ENCODE measurements at regions not wholly inside any gene's neighbourhood (a gene's known extent, or its start where the extent isn't known, plus 50 kb on each side); places are given as distances from the start of the nearest gene placed in this dataset.

DNA sequence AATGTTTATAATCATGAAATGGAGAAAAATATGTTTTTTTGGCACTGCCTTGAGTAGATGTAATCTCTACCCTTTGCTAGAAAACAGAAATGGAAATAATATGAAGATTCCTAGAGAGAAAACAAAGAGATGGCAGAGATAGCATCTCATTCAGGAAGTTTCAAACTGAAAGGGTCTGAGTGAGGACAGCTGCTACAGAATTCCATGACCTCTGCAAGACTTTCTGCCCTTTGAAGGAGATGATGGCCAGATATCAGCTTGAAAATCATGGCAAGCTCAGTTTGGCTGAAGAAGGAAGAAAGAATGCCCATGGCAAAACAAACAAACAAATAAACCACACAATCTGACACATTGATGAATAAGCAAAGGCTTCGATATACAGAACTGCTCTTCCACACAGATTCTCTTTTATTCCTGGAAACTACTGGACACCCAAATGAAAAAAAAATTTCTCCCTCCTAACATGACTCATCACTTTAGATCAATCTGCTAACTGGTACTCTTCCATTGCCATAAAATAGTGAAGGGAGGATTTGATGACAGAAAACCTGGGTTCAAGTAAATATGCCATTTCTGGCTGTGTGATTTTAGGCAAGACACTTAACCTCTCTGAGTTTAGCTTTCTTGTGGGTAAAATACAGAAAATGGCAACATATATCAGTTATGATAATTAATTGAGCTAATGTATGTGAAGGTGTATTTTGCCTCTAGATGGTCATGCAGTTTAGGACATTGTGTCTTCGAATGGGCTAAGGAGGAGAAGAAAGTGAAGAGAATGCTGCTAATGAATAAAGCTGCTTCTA, 105.9 kb upstream of the SPACA1 start:
- in situ Hi-C loops (cut with HindIII; ENCODE audit: low sequenced_read_pairs): no loop called here
- no peak for DNase-seq (ENCODE audit: low spot score)

GRCh38 chr6:87939776-87940175, 107.9 kb upstream of the SPACA1 start:
- in situ Hi-C loops (cut with HindIII; ENCODE audit: low sequenced_read_pairs): no loop called here
- DNase-seq (ENCODE audit: low spot score): no peak

DNA sequence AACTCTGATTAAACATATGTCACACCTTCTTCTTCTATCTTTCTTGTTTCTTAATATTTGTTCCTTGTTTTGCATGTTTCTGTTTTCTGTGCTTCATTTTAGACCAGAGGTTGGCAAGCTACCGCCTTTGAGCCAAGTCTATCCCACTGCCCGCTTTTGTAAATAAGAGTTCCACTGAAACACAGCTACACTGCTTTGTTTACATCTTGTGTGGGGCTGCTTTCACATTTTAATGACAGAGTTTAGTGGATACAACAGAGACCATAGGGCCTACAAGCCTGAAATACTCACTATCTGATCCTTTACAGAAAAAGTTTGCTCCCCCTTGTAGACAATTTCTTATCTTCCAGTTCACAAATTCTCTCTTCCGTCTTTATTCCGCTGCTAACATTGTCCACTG, 109.4 kb upstream of the SPACA1 start:
- no peak for DNase-seq (ENCODE audit: low spot score)
- in situ Hi-C loops (cut with HindIII; ENCODE audit: low sequenced_read_pairs): no loop called here

DNA sequence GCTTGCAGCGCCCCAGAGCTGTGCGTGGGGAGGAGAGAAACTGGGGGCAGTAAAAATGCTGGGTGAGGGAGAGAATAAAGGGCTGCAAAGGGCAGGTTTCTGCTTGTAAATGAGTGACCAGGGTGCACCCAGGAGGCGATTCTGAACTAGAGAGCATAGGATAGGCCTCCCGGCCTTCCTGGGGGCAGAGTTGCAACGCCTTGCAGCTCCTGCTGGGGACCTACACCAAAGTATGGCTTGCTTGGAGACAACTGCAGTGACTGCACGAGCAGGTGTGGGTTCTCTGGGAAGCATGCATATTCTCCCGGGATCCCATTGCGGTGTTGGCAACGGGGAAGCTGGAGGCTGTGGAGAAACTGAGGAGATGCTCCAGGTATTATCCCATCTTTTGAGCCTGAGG, 111.6 kb upstream of the SPACA1 start:
- in situ Hi-C loops (cut with HindIII; ENCODE audit: low sequenced_read_pairs): no loop called here
- no peak for DNase-seq (ENCODE audit: low spot score)

DNA sequence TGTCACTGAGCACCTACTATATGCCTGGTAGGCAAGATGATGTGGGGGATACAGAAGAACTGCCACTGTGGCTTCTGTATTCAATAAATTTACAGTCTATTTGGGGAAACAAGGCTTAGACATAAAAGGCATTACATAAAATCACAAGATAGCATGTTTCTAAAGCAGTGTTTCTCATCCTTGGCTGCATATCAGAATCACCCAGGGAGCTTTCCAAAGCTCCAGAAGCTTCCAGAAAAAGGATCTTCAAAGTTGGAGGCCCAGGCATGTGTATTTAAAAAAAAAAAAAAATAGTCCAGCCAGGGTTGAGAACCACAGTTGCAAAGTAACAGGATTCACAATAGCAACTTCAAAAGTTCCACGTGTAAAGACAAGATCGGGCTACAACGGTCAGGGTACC, 112.4 kb upstream of the SPACA1 start:
- no peak for DNase-seq (ENCODE audit: low spot score)
- in situ Hi-C loops (cut with HindIII; ENCODE audit: low sequenced_read_pairs): no loop called here

- in situ Hi-C loops (cut with HindIII; ENCODE audit: low sequenced_read_pairs): no loop called here
- no peak for DNase-seq (ENCODE audit: low spot score)
Observed at GRCh38 chr6:87932361-87932760, 115.3 kb upstream of the SPACA1 start.

GRCh38 chr6:87929843-87930288, 117.8 kb upstream of the SPACA1 start:
- in situ Hi-C loops (cut with HindIII; ENCODE audit: low sequenced_read_pairs): no loop called here

GRCh38 chr6:87926687-87927086, 121.0 kb upstream of the SPACA1 start:
- DNase-seq (ENCODE audit: low spot score): no peak
- in situ Hi-C loops (cut with HindIII; ENCODE audit: low sequenced_read_pairs): no loop called here

More at GRCh38 chr6:87929843-87930288, 117.8 kb upstream of the SPACA1 start:
- peak; percentile 94 for DNase-seq (ENCODE audit: low spot score)

DNA sequence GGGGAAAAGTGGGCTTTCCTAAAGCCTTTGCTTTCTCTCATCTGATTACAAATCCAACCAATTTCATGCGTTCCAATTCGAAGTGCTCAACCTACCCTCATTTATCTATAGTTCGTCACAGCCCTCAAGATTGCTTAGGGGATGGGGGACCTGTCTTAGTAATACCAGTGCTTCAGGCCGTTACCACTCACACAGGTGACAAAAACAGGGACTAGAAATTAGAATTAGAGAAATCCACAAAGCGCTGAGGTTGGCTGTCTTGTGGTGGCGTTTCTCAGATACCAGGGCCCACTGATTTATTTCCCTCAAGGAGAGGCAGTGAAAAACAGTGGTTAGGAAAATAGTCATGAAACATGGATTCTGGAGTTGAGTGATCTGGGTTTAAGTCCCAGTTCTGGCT, 121.6 kb upstream of the SPACA1 start:
- in situ Hi-C loops (cut with HindIII; ENCODE audit: low sequenced_read_pairs): no loop called here
- no peak for DNase-seq (ENCODE audit: low spot score)

- in situ Hi-C loops (cut with HindIII; ENCODE audit: low sequenced_read_pairs): no loop called here
Observed at GRCh38 chr6:87925373-87926060, 122.1 kb upstream of the SPACA1 start.

DNA sequence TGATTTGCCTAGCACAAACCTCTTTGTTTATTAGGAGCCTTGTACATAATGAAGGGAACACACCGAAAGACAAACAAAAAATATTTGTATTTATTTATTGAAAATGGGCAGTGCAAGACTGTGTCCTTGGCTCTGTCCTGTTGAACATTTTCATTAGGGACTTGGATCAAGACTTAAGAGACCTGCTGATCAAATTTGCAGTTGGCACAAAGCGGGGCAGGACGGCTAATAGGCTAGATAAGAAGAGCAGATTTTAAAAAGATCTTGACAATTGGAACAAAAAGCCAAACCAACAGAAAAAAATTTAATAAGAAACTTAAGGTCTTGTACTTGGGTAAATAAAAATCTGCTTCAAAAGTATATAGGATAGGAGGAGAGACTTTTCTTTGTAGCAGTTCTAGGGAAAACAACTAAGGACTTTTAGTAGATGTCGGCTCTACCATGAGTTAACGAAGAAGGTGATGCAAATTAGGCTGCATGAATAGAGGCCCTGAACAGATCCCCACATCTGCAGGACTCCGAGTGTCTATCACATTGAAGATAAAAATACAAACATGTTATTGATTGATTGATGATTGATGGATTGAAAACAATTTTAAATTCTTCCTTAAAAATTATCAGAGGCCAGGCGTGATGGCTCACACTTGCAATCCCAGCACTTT, 124.1 kb upstream of the SPACA1 start:
- DNase-seq (ENCODE audit: low spot score): no peak
- in situ Hi-C loops (cut with HindIII; ENCODE audit: low sequenced_read_pairs): no loop called here

More at GRCh38 chr6:87925373-87926060, 122.1 kb upstream of the SPACA1 start:
- DNase-seq (ENCODE audit: low spot score): peak; percentile 88

- in situ Hi-C loops (cut with HindIII; ENCODE audit: low sequenced_read_pairs): no loop called here
- DNase-seq (ENCODE audit: low spot score): no peak
Observed at GRCh38 chr6:87922947-87923330, 124.7 kb upstream of the SPACA1 start.

DNA sequence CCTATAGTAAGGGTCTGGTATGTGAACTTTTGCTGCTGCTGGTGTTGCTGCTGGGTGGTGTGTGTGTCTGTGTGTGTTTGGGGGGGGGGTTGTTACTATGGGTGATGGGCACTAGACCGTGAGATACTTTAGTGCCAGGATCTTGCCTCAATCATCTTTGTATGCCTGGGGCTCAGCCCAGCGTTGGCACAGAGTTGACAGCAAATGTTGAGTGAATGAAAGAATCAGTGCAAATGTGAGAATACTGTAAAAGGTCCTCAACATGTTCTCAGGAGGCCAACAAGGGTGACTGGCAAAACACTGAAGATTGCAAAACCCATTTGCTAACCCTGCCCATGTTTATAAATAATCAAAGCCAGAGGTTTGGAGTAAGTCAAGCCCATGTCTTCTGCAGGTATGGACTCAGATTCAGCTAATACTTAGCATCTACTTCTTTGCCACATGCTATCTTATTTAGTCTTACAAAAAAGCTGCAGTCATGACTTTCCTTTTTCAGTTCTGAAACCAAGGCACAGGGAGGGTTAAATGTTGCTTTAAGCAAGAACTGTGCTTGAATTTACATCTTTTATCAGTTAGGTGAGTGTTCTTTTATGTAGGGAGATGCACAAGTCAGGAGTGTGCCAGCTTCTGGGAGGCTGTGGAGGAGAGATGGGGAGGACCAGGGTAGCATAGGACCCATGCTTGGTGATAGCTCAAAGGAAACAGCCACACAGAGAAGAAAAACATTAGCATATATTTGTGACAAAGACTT, 125.3 kb upstream of the SPACA1 start:
- in situ Hi-C loops (cut with HindIII; ENCODE audit: low sequenced_read_pairs): no loop called here
- no peak for DNase-seq (ENCODE audit: low spot score)

- in situ Hi-C loops (cut with HindIII; ENCODE audit: low sequenced_read_pairs): no loop called here
Observed at GRCh38 chr6:87921034-87921433, 126.6 kb upstream of the SPACA1 start.

DNA sequence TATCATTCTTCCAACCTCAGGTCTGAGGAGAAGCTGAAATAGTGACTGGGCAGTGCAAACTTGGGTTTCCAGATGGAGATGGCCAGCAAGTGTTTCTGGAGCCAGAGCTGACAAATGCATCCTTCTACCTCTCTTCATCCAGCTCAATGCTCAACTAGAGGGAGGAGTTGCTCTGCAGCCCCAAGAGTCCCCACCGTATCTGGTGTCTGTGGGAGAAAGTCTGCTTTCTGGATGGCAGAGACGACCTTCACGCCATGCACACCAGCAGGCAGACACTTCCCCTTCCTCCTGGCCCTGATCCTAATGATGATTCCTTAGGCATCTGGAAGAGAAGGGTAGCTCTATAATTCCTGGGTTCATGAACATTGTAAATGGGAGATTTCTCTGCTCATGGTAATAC, 127.4 kb upstream of the SPACA1 start:
- in situ Hi-C loops (cut with HindIII; ENCODE audit: low sequenced_read_pairs): no loop called here
- DNase-seq (ENCODE audit: low spot score): no peak

More at GRCh38 chr6:87921034-87921433, 126.6 kb upstream of the SPACA1 start:
- DNase-seq (ENCODE audit: low spot score): no peak

GRCh38 chr6:87919416-87919815, 128.2 kb upstream of the SPACA1 start:
- no peak for DNase-seq (ENCODE audit: low spot score)
- in situ Hi-C loops (cut with HindIII; ENCODE audit: low sequenced_read_pairs): no loop called here

GRCh38 chr6:87919001-87919400, 128.6 kb upstream of the SPACA1 start:
- in situ Hi-C loops (cut with HindIII; ENCODE audit: low sequenced_read_pairs): no loop called here

DNA sequence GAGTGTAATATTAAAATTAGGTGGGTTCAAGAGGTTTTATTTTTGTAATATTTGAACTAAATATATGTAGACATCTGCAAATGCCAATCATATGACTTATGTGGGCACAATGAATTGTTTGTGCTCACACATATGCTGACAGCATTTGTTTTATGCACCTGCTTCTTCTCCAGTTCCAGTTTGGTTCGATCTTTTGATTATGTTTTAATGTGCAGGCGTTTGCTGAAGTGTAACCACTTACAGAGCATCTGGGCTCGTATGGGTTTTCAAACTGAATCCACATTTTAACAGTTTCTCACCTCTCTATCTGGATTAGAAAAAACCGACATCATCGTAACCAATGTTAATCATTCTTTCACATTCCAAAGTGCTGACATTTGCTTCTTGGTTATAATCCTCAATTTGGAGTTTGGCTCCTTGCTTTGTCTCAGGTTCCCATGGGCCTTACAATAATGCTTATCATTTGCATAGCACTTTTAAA, 129.1 kb upstream of the SPACA1 start:
- no peak for DNase-seq (ENCODE audit: low spot score)
- in situ Hi-C loops (cut with HindIII; ENCODE audit: low sequenced_read_pairs): no loop called here

More at GRCh38 chr6:87919001-87919400, 128.6 kb upstream of the SPACA1 start:
- DNase-seq (ENCODE audit: low spot score): no peak

DNA sequence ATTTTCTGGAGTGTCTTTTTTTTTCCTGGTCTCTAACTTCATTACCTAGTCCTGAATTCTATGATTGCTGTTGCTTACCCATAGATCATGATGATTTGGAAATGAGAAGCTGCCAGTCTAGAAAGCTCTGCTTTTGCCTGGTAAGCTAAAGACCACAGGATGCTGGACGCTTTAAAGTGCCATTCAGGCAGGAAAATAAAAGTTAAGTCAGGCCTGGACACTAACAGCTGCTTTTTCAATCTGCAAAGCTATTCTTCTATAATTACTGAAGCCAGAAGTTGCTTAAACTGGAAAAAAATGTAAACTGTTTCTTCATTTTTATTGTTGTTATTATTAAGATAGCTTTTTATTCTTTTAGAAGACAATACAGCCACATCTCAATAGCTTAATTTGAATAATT, 129.8 kb upstream of the SPACA1 start:
- no peak for DNase-seq (ENCODE audit: low spot score)
- in situ Hi-C loops (cut with HindIII; ENCODE audit: low sequenced_read_pairs): no loop called here
